ENCODE measurements at regions not wholly inside any gene's neighbourhood (a gene's known extent, or its start where the extent isn't known, plus 50 kb on each side); places are given as distances from the start of the nearest gene placed in this dataset.

DNA sequence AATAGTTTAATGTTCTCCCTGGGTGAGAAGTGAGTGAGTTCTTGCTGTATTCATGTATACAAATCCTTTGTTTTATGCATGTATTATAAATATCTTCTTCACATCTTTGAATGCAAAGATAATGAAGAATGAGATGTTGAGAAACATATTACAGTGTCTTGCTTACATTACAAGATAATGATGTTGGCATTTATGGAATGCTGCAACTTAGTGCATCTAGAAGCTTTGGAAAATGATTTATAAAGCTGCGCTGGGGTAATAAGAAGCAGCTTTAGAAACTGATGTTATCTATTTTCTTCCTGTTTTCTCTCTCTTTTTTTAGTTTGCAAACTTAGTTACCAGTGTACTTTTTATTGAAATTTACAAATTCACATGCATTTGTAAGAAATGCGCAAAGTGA lies 673.4 kb downstream of the KCTD16 start (continued):
- TF ChIP-seq, protein P1, sequence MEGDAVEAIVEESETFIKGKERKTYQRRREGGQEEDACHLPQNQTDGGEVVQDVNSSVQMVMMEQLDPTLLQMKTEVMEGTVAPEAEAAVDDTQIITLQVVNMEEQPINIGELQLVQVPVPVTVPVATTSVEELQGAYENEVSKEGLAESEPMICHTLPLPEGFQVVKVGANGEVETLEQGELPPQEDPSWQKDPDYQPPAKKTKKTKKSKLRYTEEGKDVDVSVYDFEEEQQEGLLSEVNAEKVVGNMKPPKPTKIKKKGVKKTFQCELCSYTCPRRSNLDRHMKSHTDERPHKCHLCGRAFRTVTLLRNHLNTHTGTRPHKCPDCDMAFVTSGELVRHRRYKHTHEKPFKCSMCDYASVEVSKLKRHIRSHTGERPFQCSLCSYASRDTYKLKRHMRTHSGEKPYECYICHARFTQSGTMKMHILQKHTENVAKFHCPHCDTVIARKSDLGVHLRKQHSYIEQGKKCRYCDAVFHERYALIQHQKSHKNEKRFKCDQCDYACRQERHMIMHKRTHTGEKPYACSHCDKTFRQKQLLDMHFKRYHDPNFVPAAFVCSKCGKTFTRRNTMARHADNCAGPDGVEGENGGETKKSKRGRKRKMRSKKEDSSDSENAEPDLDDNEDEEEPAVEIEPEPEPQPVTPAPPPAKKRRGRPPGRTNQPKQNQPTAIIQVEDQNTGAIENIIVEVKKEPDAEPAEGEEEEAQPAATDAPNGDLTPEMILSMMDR (conservative IDR thresholded peaks at IDR 0.05; ENCODE audit: low read depth in 2 of 2) = no peak
- no peak for TF ChIP-seq ZNF114 (CRISPR knock-in tag; IDR thresholded peaks at IDR 0.05)

- Mint-ChIP-seq H3K36me3 (ENCODE audit: low read depth) (no peaks in the 10 kb centered on the region), H3K27ac (no peak overlapping the region), H3K4me3 (no peak overlapping the region), H3K27me3 (ENCODE audit: insufficient read depth, low read depth, poor library complexity) (no peaks in the 10 kb centered on the region), H3K4me1 (no peaks in the 10 kb centered on the region), H3K9me3 (no peaks in the 10 kb centered on the region; the same call in 2 of the 3 replicates)
- Histone ChIP-seq H3K4me2 (no peak overlapping the region), H3K36me3 (ENCODE audit: insufficient read depth) (no peaks in the 10 kb centered on the region), H3K79me2 (replicated peaks; ENCODE audit: insufficient read depth) (no peaks in the 10 kb centered on the region), H4K20me1 (replicated peaks; ENCODE audit: insufficient read depth) (no peaks in the 10 kb centered on the region), H3F3A (replicated peaks; ENCODE audit: low read depth) (no peaks in the 10 kb centered on the region), H3K9me2 (ENCODE audit: insufficient read depth) (no peaks in the 10 kb centered on the region), H3K4me1 (ENCODE audit: insufficient read depth) (no peaks in the 10 kb centered on the region), H3K27me3 (ENCODE audit: insufficient read depth) (no peaks in the 10 kb centered on the region), H3K4me3 (no peak overlapping the region), H2AFZ (no peak overlapping the region), H3K27ac (ENCODE audit: low read depth) (no peak overlapping the region)
- no peak for ATAC-seq
- no peak for TF ChIP-seq ZNF331 (CRISPR knock-in tag; IDR thresholded peaks at IDR 0.05; ENCODE audit: low read depth)
- TF ChIP-seq STAT1 (IDR thresholded peaks at IDR 0.05; ENCODE audit: unreplicated experiment) = no peak
- TF ChIP-seq REST (IDR thresholded peaks at IDR 0.05; ENCODE audit: unreplicated experiment) = no peak
- no peak for TF ChIP-seq CREB1 (CRISPR knock-in tag; IDR thresholded peaks at IDR 0.05; ENCODE audit: low read depth)
- TF ChIP-seq EZH2 (IDR thresholded peaks at IDR 0.05; ENCODE audit: low read depth, unreplicated experiment) = no peak
- no peak for TF ChIP-seq NANOG (IDR thresholded peaks at IDR 0.05; ENCODE audit: borderline replicate concordance)
- no peak for TF ChIP-seq EZH2phosphoT487 (IDR thresholded peaks at IDR 0.05; ENCODE audit: unreplicated experiment)
- TF ChIP-seq JUNB (IDR thresholded peaks at IDR 0.05; ENCODE audit: unreplicated experiment) = no peak
- no peak for DNase-seq (ENCODE audit: low spot score)
Observed at GRCh38 chr5:144832416-144832815, 661.7 kb downstream of the KCTD16 start.

Data from GM23338 (cell line).